Karpas-422 (cell line): ENCODE measurements at regions not wholly inside any gene's neighbourhood (a gene's known extent, or its start where the extent isn't known, plus 50 kb on each side); places are given as distances from the start of the nearest gene placed in this dataset.

ENCODE experiments used
- DNase-seq: peaks from one replicate; pipeline ENCODE4 v3.0.0-alpha.2; 2015
- H2AFZ ChIP-seq: fragments of 200-600 bp; sonication (generic); 2 replicates; pipeline ENCODE4 v1.6.1; 2014; ENCODE audit warnings: antibody characterized with exemption, low read length, mixed read lengths
- H3K27ac ChIP-seq: fragments of 200-600 bp; sonication (generic); 2 replicates; pipeline ENCODE4 v1.5.1; 2014; ENCODE audit warnings: mild to moderate bottlenecking, low read length, moderate library complexity
- H3K27me3 ChIP-seq: fragments of 200-600 bp; sonication (generic); 2 replicates; pipeline ENCODE4 v1.6.1; 2014; ENCODE audit warnings: low read length, mixed read lengths
- H3K36me3 ChIP-seq: fragments of 200-600 bp; sonication (generic); 2 replicates; pipeline ENCODE4 v1.6.1; 2014; ENCODE audit warnings: low read length, mixed read lengths; ENCODE audit not compliant: insufficient read depth
- H3K4me1 ChIP-seq: fragments of 200-600 bp; sonication (generic); 2 replicates; pipeline ENCODE4 v1.6.1; 2014; ENCODE audit warnings: mild to moderate bottlenecking, low read length, mixed read lengths
- H3K4me2 ChIP-seq: fragments of 200-600 bp; sonication (generic); 2 replicates; pipeline ENCODE4 v1.6.1; 2014; ENCODE audit warnings: low read length, low read depth, mild to moderate bottlenecking; ENCODE audit not compliant: poor library complexity, severe bottlenecking
- H3K4me3 ChIP-seq: fragments of 200-600 bp; sonication (generic); 2 replicates; pipeline ENCODE4 v1.5.1; 2014; ENCODE audit warnings: mild to moderate bottlenecking, antibody characterized with exemption, low read length, mixed read lengths
- H3K79me2 ChIP-seq: fragments of 200-600 bp; sonication (generic); 2 replicates; pipeline ENCODE4 v1.6.1; 2014; ENCODE audit warnings: mild to moderate bottlenecking, low read length, mixed read lengths
- H3K9ac ChIP-seq: fragments of 200-600 bp; sonication (generic); 2 replicates; pipeline ENCODE4 v1.6.0; 2014; ENCODE audit warnings: low read length
- H3K9me2 ChIP-seq: fragments of 200-600 bp; sonication (generic), shearing (Covaris generic); replicated peaks from 2 replicates; pipeline ENCODE4 v1.6.0; 2014; ENCODE audit warnings: mild to moderate bottlenecking, low read length, moderate library complexity; ENCODE audit not compliant: insufficient read depth
- H3K9me3 ChIP-seq: fragments of 300-700, 200-600 bp; sonication (generic); 2 replicates; pipeline ENCODE4 v1.6.1; 2014; ENCODE audit warnings: low read length, mixed read lengths
- H4K20me1 ChIP-seq: fragments of 200-600 bp; sonication (generic); 2 replicates; pipeline ENCODE4 v1.6.1; 2014; ENCODE audit warnings: mild to moderate bottlenecking, antibody characterized with exemption, low read length, low read depth; ENCODE audit not compliant: insufficient read depth

- H3K4me3 ChIP-seq, result no peak overlapping the region
- H3K4me1 ChIP-seq, result peaks cover 71% of the 10 kb centered on the region
- peak overlapping the region; percentile 99 for H3K27ac ChIP-seq
- peak overlapping the region; percentile 47 for H3K4me2 ChIP-seq
- H2AFZ ChIP-seq, result 0 out of 2 replicates have a peak overlapping the region, but pooled peaks have one; percentile 17
- H3K9ac ChIP-seq, result peak overlapping the region; percentile 46
- peak; percentile 94 for DNase-seq
- no peaks in the 10 kb centered on the region for H3K9me3 ChIP-seq
- no peaks in the 10 kb centered on the region for H3K9me2 ChIP-seq
- no peaks in the 10 kb centered on the region for H3K79me2 ChIP-seq
- no peaks in the 10 kb centered on the region for H3K36me3 ChIP-seq
- H3K27me3 ChIP-seq, result no peaks in the 10 kb centered on the region
- no peaks in the 10 kb centered on the region for H4K20me1 ChIP-seq
Measured at GRCh38 chr7:47669178-47669891, 87.4 kb upstream of the TNS3 start.

- Histone ChIP-seq H2AFZ (no peak overlapping the region), H4K20me1 (no peaks in the 10 kb centered on the region), H3K4me2 (no peak overlapping the region), H3K4me1 (peaks cover 42% of the 10 kb centered on the region), H3K9me3 (no peaks in the 10 kb centered on the region), H3K79me2 (no peaks in the 10 kb centered on the region), H3K27me3 (no peaks in the 10 kb centered on the region), H3K4me3 (no peak overlapping the region), H3K36me3 (no peaks in the 10 kb centered on the region), H3K27ac (no peak overlapping the region), H3K9me2 (no peaks in the 10 kb centered on the region), H3K9ac (no peak overlapping the region)
- no peak for DNase-seq
Measured at GRCh38 chr7:47666164-47666862, 84.4 kb upstream of the TNS3 start.

DNA sequence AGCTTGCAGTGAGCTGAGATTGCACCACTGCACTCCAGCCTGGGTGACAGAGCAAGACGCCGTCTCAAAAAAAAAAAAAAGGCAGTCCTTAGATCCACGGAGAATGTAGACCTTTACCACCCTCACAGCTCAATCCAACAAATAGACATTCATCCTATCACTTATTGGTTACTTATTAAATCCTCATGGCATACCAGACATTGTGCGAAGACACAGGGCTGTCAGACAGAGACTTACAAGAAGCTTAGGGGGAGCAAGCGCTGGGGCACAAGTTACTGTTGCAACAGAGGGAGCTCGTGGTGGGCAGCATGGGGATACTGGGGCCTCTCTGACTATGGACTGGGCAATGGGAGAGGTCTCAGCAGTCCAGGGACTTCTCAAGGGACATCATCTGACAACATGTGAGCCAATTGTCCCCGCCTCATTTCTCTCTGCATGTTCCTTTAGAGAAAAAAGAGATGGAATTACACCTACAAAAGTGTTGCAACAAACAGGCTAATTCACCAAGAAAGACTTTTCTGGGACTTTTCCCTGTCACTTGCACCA, 82.8 kb upstream of the TNS3 start:
- Histone ChIP-seq H3K9ac (no peak overlapping the region), H2AFZ (no peak overlapping the region), H3K79me2 (no peaks in the 10 kb centered on the region), H3K9me3 (no peaks in the 10 kb centered on the region), H4K20me1 (no peaks in the 10 kb centered on the region), H3K36me3 (no peaks in the 10 kb centered on the region), H3K27ac (no peak overlapping the region), H3K4me2 (no peak overlapping the region), H3K27me3 (no peaks in the 10 kb centered on the region), H3K9me2 (no peaks in the 10 kb centered on the region), H3K4me3 (no peak overlapping the region), H3K4me1 (peaks cover 27% of the 10 kb centered on the region)
- no peak for DNase-seq

DNA sequence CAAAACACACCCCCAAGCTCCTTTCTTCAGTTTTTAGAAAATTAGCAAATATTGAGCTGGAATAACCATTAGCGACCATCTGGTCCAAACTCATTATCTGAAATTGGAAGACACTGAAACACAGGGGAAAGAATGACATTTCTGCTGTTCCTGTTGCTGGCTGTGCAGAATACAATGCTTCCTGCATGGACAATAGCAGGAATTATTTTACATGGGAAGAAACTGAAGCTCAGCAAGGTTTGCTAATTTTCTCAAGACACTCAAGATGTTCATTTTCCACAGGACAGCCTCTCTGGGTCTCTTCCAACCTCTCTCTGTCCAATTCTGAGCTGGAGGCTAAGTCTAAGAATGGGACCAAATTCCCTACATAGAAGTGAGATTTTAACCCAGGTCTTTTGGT, 81.9 kb upstream of the TNS3 start:
- Histone ChIP-seq H2AFZ (no peak overlapping the region), H3K27ac (no peak overlapping the region), H3K4me2 (no peak overlapping the region), H3K4me1 (peaks cover 18% of the 10 kb centered on the region), H4K20me1 (no peaks in the 10 kb centered on the region), H3K9me2 (no peaks in the 10 kb centered on the region), H3K9ac (no peak overlapping the region), H3K36me3 (no peaks in the 10 kb centered on the region), H3K9me3 (no peaks in the 10 kb centered on the region), H3K27me3 (no peaks in the 10 kb centered on the region), H3K79me2 (no peaks in the 10 kb centered on the region), H3K4me3 (no peak overlapping the region)
- DNase-seq, result no peak

GRCh38 chr7:47663213-47663612, 81.3 kb upstream of the TNS3 start:
- no peaks in the 10 kb centered on the region for H3K36me3 ChIP-seq
- H3K9me3 ChIP-seq, result no peaks in the 10 kb centered on the region
- H3K4me2 ChIP-seq, result no peak overlapping the region
- H3K79me2 ChIP-seq, result no peaks in the 10 kb centered on the region
- no peaks in the 10 kb centered on the region for H3K9me2 ChIP-seq
- H2AFZ ChIP-seq, result no peak overlapping the region
- H4K20me1 ChIP-seq, result no peaks in the 10 kb centered on the region
- peaks cover 11% of the 10 kb centered on the region for H3K4me1 ChIP-seq
- no peak overlapping the region for H3K4me3 ChIP-seq
- no peak for DNase-seq
- no peak overlapping the region for H3K27ac ChIP-seq
- H3K27me3 ChIP-seq, result no peaks in the 10 kb centered on the region
- H3K9ac ChIP-seq, result no peak overlapping the region

- H2AFZ ChIP-seq, result no peak overlapping the region
Measured at GRCh38 chr7:47661051-47661714, 79.3 kb upstream of the TNS3 start.

DNA sequence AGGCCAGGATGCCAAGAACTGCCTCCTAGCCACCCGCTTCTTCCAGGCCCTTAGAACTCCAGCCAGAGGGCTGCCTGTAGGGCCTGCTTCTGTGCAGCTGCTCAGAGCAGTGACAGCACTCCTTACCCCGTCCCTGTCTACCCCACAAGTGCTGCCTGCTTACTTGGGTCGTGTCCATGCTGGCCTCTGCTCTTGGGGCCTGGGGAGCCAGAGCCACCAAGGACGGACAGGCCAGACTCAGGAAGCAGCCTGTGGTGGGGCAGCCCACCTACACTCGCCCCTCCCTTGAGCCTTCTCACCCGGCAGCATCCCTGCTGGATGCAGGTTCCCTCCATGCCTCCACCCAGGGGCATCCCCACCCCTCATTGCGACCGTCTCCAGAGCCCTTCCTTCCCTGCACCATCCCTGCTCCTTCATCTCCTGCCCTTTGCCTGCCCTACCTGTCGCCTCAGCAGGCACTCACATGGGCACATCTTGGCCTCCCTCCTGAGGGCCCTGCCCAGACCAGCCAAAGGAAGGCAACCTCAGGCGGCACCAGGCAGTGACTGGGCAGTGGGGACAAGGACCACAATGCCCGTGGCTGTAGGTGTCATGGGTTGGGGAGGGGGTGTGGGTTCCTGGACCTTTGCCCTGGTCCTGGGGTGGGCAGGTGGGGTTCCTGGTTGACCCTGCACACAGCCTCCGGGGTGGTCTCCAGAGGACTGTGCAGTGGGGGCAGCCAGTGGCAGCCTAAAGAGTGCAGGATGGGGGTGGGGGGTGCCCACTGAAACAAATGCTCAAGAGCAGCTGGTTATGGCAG, 78.0 kb upstream of the TNS3 start:
- no peak for DNase-seq

More at GRCh38 chr7:47661051-47661714, 79.3 kb upstream of the TNS3 start:
- no peaks in the 10 kb centered on the region for H3K36me3 ChIP-seq
- no peak overlapping the region for H3K27ac ChIP-seq
- no peak overlapping the region for H3K4me2 ChIP-seq
- H3K9me2 ChIP-seq, result no peaks in the 10 kb centered on the region
- no peak overlapping the region for H3K9ac ChIP-seq
- H3K9me3 ChIP-seq, result no peaks in the 10 kb centered on the region
- peaks cover 11% of the 10 kb centered on the region for H3K4me1 ChIP-seq
- H3K79me2 ChIP-seq, result no peaks in the 10 kb centered on the region
- no peaks in the 10 kb centered on the region for H3K27me3 ChIP-seq
- H3K4me3 ChIP-seq, result no peak overlapping the region
- no peak for DNase-seq
- H4K20me1 ChIP-seq, result no peaks in the 10 kb centered on the region

More for the DNA sequence above, 78.0 kb upstream of the TNS3 start:
- Histone ChIP-seq H3K9me2 (no peaks in the 10 kb centered on the region), H3K36me3 (no peaks in the 10 kb centered on the region), H3K4me2 (no peak overlapping the region), H3K27me3 (no peaks in the 10 kb centered on the region), H3K27ac (no peak overlapping the region), H3K4me3 (no peak overlapping the region), H3K4me1 (no peaks in the 10 kb centered on the region; the same call in 1 of the 2 replicates), H2AFZ (no peak overlapping the region), H3K79me2 (no peaks in the 10 kb centered on the region), H3K9ac (no peak overlapping the region), H4K20me1 (no peaks in the 10 kb centered on the region), H3K9me3 (no peaks in the 10 kb centered on the region)
